ENCODE measurements at regions not wholly inside any gene's neighbourhood (a gene's known extent, or its start where the extent isn't known, plus 50 kb on each side); places are given as distances from the start of the nearest gene placed in this dataset.
"Not testable (repeated sequence)": the region's sequence is repeated elsewhere in the genome, so short reads cannot be mapped to it uniquely, and the experiment has no call there.

DNA sequence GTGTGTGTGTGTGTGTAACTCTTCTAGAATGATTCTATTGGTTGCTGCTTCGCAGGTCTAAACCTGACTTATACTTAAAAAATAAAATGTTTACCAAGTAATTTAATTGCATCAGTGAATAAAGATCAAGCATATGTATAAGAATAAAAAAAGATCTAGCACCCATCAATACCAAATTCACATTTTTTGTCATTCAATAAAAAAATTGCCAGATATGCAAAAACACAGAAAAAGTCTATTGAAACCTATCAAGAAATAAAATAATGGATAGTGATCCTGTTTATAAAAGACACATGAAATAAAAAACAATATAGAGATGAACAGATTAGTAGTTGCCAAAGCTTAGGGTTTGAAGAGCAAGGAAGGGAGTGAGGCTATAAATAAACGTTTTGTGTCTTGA, 2095.0 kb upstream of the ACO1 start:
- DNase-seq (ENCODE audit: low spot score): no peak
- ATAC-seq (ENCODE audit: low FRiP score): no peak
- TF ChIP-seq CTCF (IDR thresholded peaks at IDR 0.05): no peak

DNA sequence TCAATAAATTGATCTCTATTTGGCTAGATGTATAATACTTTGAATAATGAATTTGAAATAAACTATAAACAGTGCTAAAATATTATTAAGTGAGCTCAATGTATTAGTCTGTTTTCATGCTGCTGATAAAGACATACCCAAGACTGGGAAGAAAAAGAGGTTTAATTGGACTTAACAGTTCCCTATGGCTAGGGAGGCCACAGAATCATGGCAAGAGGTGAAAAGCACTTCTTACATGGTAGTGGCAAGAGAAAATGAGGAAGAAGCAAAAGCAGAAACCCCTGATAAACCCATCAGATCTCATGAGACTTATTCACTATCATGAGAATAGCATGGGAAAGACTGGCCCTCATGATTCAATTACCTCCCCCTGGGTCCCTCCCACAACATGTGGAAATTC, 2092.4 kb upstream of the ACO1 start:
- not testable (repeated sequence) for ATAC-seq (ENCODE audit: low FRiP score); DNase-seq (ENCODE audit: low spot score)

DNA sequence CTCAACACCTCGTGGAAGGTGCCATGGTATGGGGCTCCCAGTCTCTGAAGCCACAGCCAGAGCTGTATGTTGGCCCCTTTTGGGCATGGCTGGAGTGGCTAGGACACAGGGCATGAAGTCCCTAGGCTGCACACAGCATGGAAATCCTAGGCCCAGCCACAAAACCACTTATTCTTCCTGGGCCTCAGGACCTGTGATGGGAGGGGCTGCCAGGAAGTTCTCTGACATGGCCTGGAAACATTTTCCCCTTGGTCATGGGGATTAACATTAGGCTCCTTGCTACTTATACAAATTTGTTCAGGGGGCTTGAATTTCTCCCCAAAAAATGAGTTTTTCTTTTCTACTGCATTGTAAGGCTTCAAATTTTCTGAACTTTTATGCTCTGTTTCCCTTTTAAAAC, 2091.2 kb upstream of the ACO1 start:
- DNase-seq (ENCODE audit: low spot score) (no peak), ATAC-seq (ENCODE audit: low FRiP score) (no peak)
- no peak for TF ChIP-seq CTCF (IDR thresholded peaks at IDR 0.05)

DNA sequence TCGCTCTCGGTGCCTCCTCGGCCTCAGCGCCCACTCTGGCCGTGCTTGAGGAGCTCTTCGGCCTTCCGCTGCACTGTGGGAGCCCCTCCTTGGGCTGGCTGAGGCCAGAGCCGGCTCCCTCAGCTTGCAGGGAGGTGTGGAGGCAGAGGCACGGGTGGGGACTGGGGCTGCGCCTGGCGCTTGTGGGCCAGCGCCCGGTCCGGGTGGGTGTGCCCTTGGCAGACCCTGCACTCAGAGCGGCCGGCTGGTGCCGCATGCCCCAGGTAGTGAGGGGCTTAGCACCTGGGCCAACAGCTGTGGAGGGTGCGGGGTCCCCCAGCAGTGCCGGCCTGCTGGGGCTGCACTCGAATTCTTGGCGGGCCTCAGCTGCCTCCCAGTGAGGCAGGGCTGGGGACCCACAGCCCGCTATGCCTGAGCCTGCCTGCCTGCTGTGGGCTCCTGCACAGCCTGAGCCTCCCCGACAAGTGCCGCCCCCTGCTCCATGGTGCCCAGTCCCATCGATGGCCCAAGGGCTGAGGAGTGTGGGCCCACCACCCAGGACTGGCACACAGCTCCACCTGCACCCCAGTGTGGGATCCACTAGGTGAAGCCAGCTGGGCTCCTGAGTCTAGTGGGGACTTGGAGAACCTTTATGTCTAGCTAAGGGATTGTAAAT, 2085.2 kb upstream of the ACO1 start:
- DNase-seq (ENCODE audit: low spot score): no peak
- no peak for ATAC-seq (ENCODE audit: low FRiP score)
- TF ChIP-seq CTCF (IDR thresholded peaks at IDR 0.05): no peak

- DNase-seq (ENCODE audit: low spot score): no peak
- ATAC-seq (ENCODE audit: low FRiP score): no peak
- no peak for TF ChIP-seq CTCF (IDR thresholded peaks at IDR 0.05)
Observed at GRCh38 chr9:30301271-30301963, 2083.0 kb upstream of the ACO1 start.

DNA sequence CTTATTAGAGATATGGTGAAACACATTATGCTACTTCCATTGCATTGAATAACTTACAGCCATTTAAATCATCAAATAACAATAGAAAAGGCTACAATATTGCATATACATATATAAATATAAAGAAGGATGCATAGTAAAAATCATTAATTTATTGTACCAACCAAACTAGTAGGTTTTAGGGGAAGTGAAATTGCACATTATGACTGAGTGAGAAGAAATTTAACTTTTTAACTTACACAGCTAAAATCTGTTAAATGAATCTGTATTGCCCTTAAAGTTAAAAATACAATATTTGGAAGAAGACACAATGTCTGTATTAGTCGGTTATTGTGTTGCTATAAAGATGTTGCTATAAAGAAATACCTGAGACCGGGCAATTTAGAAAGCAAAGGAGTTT, 2073.7 kb upstream of the ACO1 start:
- DNase-seq (ENCODE audit: low spot score) (no peak), ATAC-seq (ENCODE audit: low FRiP score) (no peak)

DNA sequence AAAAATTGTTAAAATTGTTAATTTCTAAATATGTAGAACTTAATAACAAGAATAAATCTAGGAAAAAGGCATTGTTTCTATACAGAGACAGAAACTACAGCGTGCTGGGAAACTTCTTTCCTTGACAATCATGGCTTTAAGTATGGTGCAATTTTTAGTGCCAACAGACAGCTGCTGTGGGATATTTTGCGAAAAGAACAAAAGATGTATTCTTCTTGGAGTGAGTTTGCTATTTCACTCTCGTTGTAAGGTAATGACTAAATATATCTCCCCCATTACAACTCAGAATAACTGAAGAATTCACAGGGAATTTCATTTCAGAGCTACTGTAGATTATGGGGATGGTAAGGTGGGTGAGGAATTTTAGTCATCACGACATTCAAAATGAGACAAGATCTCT, 2055.0 kb upstream of the ACO1 start:
- no peak for ATAC-seq (ENCODE audit: low FRiP score)
- DNase-seq (ENCODE audit: low spot score): no peak
- TF ChIP-seq CTCF (IDR thresholded peaks at IDR 0.05): no peak

More for the DNA sequence above, 2073.7 kb upstream of the ACO1 start:
- no peak for TF ChIP-seq CTCF (IDR thresholded peaks at IDR 0.05)
